SK-MEL-5 (cell line): ENCODE measurements at regions not wholly inside any gene's neighbourhood (a gene's known extent, or its start where the extent isn't known, plus 50 kb on each side); places are given as distances from the start of the nearest gene placed in this dataset.

ENCODE experiments used
- DNase-seq: peaks from one replicate; pipeline ENCODE4 v3.0.0-alpha.2; 2016; ENCODE audit warnings: low read depth, low spot score
- in situ Hi-C: cut with HindIII; loops from 2 replicates; pipeline ENCODE4 v1.10.0; 2016; ENCODE audit warnings: low sequenced_read_pairs, high pct_unique_total_duplicates, low pct_unique_long_range_greater_than_20kb

DNA sequence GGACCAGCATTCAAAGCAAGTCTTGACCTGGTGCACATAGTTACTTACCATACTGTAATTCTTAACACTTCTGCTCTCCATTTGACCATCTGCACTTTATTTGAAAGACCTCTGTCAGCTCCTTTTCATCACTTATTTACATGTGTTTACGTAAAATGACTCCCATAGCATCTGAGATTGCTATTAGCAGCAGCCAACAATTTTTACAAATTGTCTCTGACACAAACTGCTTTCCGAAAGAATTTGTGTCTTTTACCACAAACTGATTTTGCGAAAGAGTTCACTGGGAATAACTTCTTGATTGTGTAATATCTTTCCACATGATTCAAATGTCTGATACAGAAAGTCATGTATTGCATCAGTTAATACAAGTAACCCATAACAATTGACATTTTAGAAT lies 144.1 kb upstream of the PEX5L start:
- no peak for DNase-seq
- in situ Hi-C loops: no loop called here

DNA sequence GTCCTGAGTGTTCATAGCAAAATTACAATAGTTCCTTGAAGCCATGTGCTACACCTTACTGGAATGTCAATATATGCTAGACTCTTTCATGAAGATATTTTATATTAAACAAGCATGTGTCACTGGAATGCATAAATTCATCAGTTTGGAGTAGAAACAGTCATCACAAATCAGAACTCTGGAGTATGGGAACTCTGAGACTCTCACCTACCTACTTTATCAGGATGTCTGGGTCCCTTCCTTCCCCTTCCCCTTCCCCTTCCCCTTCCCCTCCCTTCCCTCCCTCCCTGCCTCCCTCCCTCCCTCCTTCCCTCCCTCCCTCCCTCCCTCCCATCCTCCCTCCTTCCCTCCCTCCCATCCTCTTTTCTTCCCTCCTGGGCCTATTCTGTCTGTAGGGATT lies 144.7 kb upstream of the PEX5L start:
- no peak for DNase-seq
- in situ Hi-C loops: no loop called here

DNA sequence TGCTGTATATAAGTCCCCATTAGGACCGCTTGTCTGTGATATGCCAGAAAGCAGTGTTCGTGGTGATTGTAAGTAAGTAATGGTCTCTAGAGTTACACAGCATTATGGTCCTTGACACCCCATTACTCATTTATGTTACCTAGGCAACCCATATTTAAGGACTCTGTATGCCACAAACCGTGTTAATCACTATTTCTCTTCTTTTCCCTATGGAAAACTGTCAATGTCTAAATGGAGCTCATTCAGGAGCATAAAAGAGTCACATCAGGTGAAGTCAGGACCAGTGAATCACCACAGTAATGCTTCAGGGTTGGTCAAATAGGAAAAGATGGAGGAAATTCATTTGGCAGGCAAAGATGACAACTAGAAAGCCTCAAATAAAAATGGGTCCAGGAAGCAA lies 146.6 kb upstream of the PEX5L start:
- in situ Hi-C loops: no loop called here
- no peak for DNase-seq

DNA sequence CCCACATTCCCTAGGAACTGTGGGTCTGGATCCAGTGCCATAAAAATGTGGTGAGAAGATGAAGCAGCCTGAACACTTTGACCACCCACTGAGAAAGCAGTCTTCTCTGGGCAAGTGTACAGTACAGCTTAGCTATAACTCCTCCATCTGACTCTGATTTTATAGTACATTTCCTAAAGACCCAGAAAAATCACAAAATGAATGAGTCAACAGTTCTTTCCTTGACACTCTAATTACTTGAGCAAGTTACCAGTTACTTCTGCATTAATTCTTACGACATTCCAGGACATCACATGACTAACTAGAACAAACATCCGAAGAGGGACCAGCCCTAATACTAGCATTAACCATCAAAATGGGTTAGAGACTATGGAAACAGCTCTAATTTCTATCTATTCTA lies 148.1 kb upstream of the PEX5L start:
- in situ Hi-C loops: no loop called here

DNA sequence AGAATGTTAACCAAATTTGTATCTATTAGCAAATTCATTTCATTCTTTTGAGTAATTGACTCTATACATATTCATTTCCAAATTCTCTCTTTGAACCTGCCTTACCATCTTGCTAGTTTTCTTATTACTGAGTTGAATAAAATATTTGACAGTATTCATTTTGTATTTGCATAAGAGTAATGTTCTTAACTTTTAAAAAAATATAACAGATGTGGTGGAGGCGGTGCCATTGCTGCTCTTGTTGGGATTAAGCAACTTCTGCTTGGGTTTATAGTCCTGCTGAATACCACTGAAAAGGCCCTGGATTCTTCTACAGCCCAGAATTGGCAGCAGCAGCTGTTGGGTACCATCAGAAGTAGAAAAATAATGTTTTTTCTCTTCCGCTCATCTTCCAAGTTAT lies 148.9 kb upstream of the PEX5L start:
- DNase-seq: no peak
- in situ Hi-C loops: no loop called here

More for the DNA sequence above, 148.1 kb upstream of the PEX5L start:
- DNase-seq: no peak

DNA sequence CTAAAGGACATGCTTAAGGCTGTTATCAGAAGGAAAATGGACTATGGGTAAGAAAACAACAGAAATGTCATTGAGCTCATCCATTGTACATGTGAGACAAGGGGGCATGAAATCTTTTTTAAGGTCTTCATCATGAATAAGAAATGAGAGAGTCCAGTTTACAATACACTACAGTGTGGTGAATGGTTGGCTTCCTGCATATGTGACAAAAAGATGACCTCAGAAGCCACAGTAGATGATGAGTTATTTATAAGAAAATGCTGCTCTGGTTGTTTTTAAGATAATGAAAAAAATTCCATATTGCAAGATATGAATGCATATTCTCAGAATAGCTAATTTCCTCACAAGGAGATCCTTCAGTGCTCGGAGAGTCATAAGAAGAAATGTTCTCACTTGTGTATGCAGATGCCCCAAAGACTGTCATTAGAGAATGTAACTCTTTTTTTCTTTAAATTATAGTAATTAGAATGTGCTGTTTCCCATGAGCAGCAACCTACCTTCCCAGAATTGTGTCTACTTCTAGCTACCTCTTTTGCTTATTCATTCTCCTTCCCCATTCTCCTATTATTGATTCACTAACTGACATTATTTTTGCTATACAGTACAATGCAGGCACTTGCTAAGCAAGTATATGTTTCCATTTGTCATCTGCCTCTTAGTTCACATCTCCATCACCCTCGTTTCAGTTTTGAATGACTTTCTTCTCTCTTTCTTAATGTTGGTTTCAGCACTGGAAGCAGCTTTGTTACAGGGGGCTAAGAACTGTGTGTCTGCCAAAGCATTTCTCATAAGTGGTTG lies 152.0 kb upstream of the PEX5L start:
- in situ Hi-C loops: no loop called here
- no peak for DNase-seq

DNA sequence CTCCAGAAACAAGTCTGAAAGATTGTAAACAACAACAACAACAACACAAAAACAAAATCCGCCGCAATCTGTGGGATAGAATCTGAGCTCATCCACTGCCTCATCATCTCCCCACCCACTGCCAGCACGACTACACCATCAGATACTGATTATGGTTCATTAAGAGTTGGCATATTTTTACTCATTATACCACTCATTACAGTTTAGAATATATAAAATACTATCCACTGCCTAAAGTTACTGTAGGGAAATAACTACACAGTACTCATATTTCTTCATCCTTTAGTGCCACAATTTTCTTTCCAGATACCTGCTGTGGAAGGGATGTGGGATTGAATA lies 152.5 kb upstream of the PEX5L start:
- in situ Hi-C loops: no loop called here
- no peak for DNase-seq

DNA sequence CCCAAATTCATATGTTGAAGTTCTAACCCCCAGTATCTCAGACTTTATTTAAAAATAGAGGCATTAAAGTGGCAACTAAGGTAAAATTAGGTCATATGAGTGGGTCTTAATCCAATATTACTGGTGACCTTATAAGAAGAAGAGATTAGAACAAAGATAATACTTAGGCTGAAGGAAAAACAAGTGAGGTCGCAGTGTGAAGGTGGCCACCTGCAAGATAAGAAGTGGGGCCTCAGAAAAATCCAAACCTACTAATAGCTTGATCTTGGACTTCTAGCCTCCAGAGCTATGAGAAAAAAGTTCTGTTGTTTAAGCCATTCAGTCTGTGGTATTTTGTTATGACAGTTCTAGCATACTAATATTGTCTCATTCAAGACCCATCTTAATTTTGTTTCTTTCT lies 159.9 kb upstream of the PEX5L start:
- DNase-seq: no peak
- in situ Hi-C loops: no loop called here

DNA sequence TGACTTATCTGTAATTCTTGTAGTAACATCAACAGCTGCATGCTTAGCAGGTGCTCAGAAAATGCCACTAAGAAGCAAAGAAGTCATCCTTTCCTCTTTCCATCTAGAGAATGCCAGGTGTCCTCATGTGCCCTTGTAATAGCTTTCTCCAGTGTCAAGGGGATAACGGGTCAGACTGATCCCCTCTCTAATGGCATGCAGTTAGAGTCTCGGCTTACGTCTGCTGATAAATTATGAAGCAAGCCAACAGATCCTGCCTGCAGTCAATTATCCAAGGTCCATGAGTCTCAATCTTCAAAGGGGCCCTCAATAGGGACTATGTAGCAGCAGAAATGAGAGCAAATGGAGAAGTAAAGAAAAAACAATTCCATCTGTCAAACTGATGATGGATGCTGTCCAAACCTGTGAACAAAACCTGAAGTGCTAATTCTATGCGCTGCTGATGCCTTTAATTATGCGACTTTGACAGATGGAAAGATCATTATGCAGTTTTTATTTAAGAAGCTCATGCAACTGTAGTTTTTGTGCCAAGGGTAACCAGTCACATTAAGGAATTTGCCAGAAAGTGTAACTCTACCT lies 162.8 kb upstream of the PEX5L start:
- no peak for DNase-seq
- in situ Hi-C loops: no loop called here

DNA sequence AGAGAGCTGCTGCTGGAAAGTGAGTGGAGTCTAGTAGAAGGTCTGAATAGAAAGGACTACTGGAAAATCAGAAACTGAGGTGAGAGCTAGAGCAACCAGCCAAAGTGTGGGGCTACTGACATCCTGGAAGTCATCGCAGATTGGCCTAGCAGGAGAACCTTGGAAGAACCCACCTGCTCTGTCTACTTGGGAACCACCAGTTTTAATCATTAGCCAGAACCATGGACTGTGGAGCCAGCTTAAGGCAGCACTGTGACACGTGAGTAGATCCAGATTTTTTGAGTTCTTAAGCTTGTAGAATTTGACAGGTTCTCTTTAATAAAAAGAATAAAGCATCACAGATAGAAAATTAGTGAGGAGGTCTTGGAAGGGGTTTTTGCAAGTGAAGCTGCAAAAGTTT lies 179.1 kb upstream of the PEX5L start:
- DNase-seq: no peak
- in situ Hi-C loops: no loop called here

DNA sequence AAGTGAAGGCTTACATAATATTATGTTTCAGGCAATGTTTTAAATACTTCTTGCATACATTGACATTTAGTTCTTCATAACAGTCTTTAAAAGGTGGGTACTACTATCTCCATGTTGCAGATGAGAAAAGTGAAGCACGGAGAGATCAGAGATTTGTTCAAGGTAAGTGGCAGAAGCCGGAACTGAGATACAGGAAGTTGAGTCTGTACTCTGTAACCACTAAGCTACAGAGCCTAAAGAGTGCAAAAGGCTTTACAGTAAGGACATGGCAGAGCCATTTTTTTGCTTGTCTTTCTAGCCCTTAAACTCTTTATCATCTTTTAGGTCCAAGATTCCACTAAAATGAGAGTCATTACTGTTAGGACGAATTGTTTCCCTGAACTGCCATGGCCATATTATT lies 186.5 kb upstream of the PEX5L start:
- DNase-seq: no peak
- in situ Hi-C loops: no loop called here

DNA sequence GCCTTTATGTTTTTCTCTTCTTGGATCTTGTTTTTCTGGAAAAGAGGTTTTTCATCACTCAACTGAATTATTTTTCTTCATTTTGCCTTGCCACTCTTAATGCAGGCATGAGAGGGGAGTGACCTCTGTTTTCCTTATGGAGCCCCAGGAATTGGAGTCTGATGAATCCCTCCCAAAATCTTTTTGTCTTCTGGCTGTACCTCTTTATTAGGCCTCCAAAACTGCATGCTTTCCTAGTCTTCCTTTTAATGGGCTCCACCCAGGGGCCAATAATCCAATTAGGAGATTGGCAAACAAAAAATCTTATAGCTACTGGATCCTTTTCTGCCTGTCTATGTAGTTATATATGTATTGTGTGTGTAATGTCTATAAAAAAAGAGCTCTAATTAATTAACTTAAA lies 192.4 kb upstream of the PEX5L start:
- in situ Hi-C loops: no loop called here
- DNase-seq: no peak

DNA sequence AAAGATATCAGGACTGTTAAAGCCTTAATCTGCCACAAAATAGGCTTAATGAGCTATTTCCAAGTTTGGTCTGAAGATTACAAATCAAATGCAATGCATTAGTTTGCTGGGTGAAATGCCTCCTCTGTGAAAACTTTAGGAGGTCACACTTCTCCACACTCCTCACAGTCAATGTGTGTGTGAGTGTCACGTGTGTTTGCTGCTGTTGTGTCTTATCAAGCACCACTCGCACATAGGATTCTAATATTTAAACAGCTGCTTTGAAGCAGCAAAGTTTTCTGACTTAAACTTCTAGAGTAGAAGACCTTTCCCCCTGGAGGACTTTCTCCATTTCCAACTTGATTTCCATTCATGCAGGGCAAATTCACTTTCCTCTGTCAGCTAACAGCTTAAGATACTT lies 203.2 kb upstream of the PEX5L start:
- no peak for DNase-seq
- in situ Hi-C loops: no loop called here

DNA sequence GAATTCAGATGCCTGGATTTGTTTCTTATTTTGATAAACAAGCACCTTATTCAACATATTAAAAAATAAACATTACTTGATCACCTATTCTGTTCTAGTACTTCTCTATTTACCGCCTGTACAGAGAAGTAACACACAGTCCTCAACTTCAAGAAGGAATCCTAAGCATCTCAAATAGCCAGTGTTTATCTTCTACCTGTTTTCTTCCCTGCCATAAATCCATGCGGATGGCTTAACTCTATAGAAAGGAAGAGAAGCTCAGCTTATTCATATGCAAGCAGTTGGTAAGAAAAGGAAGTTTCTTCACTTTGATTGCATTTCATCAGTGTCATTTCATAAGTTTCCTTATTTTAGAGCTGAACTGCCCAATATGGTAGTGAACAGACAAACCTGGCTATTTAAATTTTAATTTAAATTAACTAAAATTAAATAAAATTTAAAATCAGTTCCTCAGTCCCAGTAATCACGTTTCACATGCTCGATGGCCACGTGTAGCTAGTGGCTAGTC lies 210.0 kb upstream of the PEX5L start:
- DNase-seq: no peak
- in situ Hi-C loops: no loop called here

DNA sequence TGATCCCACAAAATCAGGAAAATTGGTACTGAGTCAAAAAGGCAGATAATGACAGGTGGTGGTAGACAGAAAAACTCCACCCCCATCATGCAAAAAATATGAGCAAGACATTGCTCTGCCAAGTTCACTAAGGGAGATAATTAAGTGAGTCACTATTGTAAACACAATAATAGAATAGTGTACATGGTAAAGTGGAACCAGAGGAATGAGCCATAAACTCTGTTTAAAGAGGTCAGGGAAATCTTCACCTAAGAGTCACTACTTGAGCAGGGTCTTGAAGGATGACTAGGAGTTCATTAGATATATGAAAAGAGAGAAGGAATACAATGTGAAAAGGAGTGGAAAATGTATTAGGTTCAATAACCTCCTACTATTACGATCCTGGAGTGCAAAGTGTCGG lies 213.4 kb upstream of the PEX5L start:
- in situ Hi-C loops: no loop called here
- no peak for DNase-seq

DNA sequence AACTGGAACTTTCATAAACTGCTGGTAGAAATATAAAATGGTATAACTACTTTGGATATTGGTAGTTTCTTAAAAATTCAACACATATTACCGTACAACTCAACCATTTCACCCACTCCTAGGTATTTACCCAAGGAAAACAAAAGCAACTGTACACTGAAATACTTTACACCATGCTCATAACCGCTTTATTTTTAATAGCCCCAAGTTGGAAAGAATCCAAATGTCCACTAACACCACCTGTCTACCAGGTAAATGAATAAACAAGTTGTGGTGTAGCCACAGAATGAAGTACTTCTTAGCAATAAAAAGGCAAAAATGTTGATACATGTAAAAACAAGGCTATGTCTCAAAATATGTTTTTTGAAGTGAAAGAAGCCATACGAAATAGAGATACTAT lies 215.9 kb upstream of the PEX5L start:
- in situ Hi-C loops: no loop called here
- no peak for DNase-seq

DNA sequence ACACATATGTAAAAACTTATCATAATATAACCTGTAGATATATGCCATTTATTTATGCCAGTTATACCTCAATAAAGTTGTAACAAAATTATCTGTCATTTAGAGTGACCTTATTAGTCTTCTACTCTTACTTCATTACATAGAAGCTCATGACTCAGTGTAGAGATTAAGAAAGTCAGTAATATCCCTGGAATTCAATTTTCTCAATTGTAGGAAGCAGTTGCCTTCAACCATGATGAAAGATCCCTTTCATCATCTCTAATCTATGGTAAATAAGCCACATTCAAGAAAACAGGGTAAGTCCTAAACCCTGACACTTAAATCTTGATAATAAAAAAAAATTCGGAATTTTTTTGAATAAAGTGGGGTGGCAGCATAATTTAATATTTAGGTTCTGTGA lies 216.5 kb upstream of the PEX5L start:
- in situ Hi-C loops: no loop called here
- no peak for DNase-seq

DNA sequence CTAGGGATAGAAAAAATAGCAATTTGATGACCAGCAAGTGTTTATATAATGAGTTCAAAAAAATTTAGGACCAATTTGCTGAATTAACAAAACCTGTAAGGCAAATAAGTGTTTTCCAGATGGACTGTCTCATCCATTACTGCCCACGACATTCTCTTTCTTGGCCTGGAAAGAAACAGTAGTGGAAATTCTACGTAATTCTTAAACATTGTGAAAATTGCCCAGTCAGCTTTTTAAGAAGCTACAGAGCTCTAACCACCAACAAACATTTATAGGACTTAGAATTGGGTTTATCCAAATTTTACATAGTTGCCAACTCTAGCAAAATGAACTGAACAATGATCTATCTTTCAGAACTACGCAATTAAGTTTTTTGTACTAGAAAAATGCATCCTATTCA lies 227.7 kb upstream of the PEX5L start:
- no peak for DNase-seq
- in situ Hi-C loops: no loop called here

DNA sequence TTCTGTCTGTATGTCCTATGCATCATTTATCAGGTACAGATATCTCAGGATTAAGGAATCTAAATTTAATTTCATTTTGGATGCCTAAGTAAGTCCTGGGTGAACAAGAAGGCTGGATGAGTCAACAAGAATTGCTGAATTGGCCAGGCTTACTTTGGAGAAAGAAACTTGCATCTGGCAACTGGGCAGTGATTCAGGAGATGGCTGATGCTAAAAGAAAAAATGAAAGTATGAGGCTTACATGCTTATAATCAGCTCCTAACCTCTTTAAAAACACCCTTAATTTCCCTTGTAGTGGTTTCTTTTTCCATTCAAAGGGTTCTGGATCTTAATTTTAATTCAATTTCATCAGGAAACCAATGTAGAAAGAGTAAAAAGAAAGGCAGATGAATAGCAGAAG lies 228.8 kb upstream of the PEX5L start:
- in situ Hi-C loops: no loop called here
- DNase-seq: no peak
